Fibroblast of villous mesenchyme (primary cell): ENCODE measurements at regions not wholly inside any gene's neighbourhood (a gene's known extent, or its start where the extent isn't known, plus 50 kb on each side); places are given as distances from the start of the nearest gene placed in this dataset.

ENCODE experiments used
- DNase-seq: peaks from one replicate; pipeline ENCODE4 v3.0.0-alpha.2; 2010; ENCODE audit warnings: low read depth
- H3K4me3 ChIP-seq: 2 replicates; pipeline ENCODE4 v1.5.1; 2011; ENCODE audit warnings: low read depth, mild to moderate bottlenecking, low read length
- CTCF ChIP-seq: IDR thresholded peaks from 2 replicates; pipeline ENCODE4 v1.5.1; 2012; ENCODE audit warnings: low read depth, mild to moderate bottlenecking, low read length; ENCODE audit not compliant: insufficient read depth

GRCh38 chrX:20320461-20321159 is 53.9 kb upstream of the RPS6KA3 start:
- DNase-seq = no peak
- no peak for TF ChIP-seq CTCF
- no peak overlapping the region for H3K4me3 ChIP-seq

DNA sequence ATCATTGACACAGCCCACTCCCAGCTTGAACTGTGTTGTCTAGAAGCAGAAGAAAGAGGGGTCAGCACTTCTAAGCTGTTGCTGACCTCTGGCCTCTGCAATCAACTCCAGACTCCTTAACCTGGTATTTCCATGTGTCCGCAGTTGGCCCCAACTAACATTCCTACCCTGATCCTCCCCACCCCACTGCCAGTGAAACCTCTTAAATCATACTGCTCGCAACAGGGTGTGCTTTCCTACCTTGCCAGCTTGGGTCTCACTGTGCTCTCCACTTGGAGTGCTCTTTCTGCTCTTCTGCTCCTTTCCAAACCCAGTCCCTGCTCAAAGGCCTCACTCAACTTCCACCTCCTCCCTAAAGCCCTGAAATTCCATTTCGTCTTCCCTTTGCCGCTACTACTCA is 52.3 kb upstream of the RPS6KA3 start:
- no peak for DNase-seq
- TF ChIP-seq CTCF = no peak
- H3K4me3 ChIP-seq = no peak overlapping the region

GRCh38 chrX:20317873-20318272 is 51.2 kb upstream of the RPS6KA3 start:
- no peak for TF ChIP-seq CTCF
- peak; percentile 12 for DNase-seq
- H3K4me3 ChIP-seq = no peak overlapping the region
